ENCODE measurements at regions not wholly inside any gene's neighbourhood (a gene's known extent, or its start where the extent isn't known, plus 50 kb on each side); places are given as distances from the start of the nearest gene placed in this dataset.
"Not testable (repeated sequence)": the region's sequence is repeated elsewhere in the genome, so short reads cannot be mapped to it uniquely, and the experiment has no call there.

DNA sequence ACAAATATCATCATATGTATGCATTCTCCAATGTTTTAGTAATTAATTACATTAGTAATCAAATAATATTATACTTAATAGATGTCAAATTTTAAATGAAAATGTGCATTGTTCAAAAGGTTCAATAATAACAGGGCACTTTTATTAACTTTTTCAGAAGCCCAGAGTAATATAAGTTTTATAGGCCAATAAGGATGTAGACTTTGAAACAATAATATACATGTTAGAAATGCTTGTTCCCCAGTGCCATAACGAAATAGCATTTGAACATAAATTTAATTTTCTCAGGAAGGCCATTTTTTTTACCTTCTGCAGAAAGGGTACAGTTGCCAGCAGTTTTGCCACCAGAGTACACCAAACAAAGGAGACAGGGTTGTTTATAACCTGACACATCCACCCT lies 1133.9 kb upstream of the LRRTM3 start:
- no peak overlapping the region for H3K9ac ChIP-seq (ENCODE audit: low read length in 2 of 2)
- H3K27me3 ChIP-seq (ENCODE audit: control insufficient read depth in 1 of 2, insufficient read depth in 2 of 2, low read length in 2 of 2) = no peaks in the 10 kb centered on the region

DNA sequence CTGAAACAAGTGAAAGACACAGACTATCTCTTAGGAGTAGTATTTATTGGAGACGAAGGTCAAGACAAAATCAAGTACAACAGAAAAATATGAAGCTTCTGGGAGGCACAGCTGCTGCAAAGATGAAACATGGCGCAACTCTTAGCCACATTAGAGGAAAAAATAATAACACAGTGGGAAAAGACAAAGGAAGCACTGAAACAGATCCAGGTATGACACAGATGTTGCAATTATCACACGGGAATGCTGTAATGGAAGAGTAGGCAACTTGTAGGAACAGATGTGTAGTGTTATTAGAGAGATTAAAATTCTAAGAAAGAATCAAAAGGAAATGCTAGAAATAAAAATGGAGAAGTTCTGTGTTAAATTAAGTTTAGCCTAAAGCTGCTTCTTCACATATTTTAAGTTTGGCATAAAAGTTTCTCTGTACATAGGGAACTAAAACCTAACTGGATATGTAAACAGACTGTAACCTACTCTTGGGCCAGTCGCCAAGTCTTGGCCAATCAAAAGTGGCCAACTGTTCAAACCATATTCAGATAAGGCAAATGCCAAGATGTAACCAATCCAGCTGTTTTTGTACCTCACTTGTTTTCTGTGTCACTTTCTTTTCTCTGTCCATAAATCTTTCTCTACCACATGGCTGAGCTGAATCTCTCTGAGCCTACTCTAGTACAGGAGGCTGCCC lies 1132.0 kb upstream of the LRRTM3 start:
- Histone ChIP-seq H3K9ac (ENCODE audit: low read length in 2 of 2) (no peak overlapping the region), H3K27me3 (ENCODE audit: control insufficient read depth in 1 of 2, insufficient read depth in 2 of 2, low read length in 2 of 2) (no peaks in the 10 kb centered on the region), H3K27ac (ENCODE audit: low read length) (no peak overlapping the region), H3K9me3 (ENCODE audit: control insufficient read depth in 2 of 2, low read length in 2 of 2) (no peaks in the 10 kb centered on the region), H3K36me3 (ENCODE audit: control insufficient read depth in 2 of 2, insufficient read depth in 2 of 2, low read length in 2 of 2) (no peaks in the 10 kb centered on the region), H3K4me3 (ENCODE audit: low read length in 2 of 2) (no peak overlapping the region), H3K4me1 (ENCODE audit: control insufficient read depth, insufficient read depth, low read length) (no peaks in the 10 kb centered on the region)

More for the DNA sequence above, 1133.9 kb upstream of the LRRTM3 start:
- Histone ChIP-seq H3K9me3 (ENCODE audit: control insufficient read depth in 2 of 2, low read length in 2 of 2) (no peaks in the 10 kb centered on the region), H3K4me3 (ENCODE audit: low read length in 2 of 2) (no peak overlapping the region), H3K4me1 (ENCODE audit: control insufficient read depth, insufficient read depth, low read length) (no peaks in the 10 kb centered on the region), H3K27ac (ENCODE audit: low read length) (no peak overlapping the region), H3K36me3 (ENCODE audit: control insufficient read depth in 2 of 2, insufficient read depth in 2 of 2, low read length in 2 of 2) (no peaks in the 10 kb centered on the region)

DNA sequence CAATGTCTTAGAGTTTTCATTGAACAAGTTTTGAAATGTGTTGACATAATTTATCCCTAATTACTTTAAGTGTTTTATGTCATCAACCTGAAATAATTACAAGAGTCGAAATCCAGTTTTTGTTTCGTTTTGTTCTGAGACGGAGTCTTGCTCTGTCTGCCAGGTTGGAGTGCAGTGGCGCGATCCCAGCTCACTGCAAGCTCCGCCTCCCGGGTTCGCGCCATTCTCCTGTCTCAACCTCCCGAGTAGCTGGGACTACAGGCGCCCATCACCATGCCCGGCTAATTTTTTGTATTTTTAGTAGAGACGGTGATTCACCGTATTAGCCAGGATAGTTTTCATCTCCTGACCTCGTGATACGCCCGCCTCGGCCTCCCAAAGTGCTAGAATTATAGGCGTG lies 1131.0 kb upstream of the LRRTM3 start:
- H3K4me1 ChIP-seq (ENCODE audit: control insufficient read depth, insufficient read depth, low read length) = not testable (repeated sequence)

DNA sequence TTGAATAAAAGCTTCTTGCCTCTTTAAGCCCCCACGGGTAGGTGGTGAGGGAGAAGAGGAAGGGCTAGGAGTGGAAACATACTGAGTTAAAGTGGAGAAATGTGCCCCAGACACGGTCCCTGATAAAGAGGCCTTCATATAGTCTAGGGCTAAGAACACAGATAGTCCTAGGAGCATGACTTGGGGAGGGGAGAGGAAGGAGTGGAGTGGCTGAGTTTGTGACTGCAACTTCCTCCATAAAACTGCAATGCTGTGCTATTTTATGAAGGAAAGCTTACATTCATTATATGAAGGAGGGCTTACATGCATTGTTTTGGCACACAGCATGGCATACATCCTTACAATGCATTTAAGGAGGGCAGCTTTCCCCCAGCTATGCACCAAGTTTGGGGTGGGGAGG lies 1129.4 kb upstream of the LRRTM3 start:
- Histone ChIP-seq H3K27me3 (ENCODE audit: control insufficient read depth in 1 of 2, insufficient read depth in 2 of 2, low read length in 2 of 2) (no peaks in the 10 kb centered on the region), H3K27ac (ENCODE audit: low read length) (no peak overlapping the region), H3K9ac (ENCODE audit: low read length in 2 of 2) (no peak overlapping the region), H3K36me3 (ENCODE audit: control insufficient read depth in 2 of 2, insufficient read depth in 2 of 2, low read length in 2 of 2) (no peaks in the 10 kb centered on the region), H3K9me3 (ENCODE audit: control insufficient read depth in 2 of 2, low read length in 2 of 2) (no peaks in the 10 kb centered on the region), H3K4me1 (ENCODE audit: control insufficient read depth, insufficient read depth, low read length) (no peaks in the 10 kb centered on the region), H3K4me3 (ENCODE audit: low read length in 2 of 2) (no peak overlapping the region)

More for the DNA sequence above, 1131.0 kb upstream of the LRRTM3 start:
- H3K9me3 ChIP-seq (ENCODE audit: control insufficient read depth in 2 of 2, low read length in 2 of 2); H3K27me3 ChIP-seq (ENCODE audit: control insufficient read depth in 1 of 2, insufficient read depth in 2 of 2, low read length in 2 of 2); H3K9ac ChIP-seq (ENCODE audit: low read length in 2 of 2); H3K4me3 ChIP-seq (ENCODE audit: low read length in 2 of 2); H3K27ac ChIP-seq (ENCODE audit: low read length); H3K36me3 ChIP-seq (ENCODE audit: control insufficient read depth in 2 of 2, insufficient read depth in 2 of 2, low read length in 2 of 2): not testable (repeated sequence)

DNA sequence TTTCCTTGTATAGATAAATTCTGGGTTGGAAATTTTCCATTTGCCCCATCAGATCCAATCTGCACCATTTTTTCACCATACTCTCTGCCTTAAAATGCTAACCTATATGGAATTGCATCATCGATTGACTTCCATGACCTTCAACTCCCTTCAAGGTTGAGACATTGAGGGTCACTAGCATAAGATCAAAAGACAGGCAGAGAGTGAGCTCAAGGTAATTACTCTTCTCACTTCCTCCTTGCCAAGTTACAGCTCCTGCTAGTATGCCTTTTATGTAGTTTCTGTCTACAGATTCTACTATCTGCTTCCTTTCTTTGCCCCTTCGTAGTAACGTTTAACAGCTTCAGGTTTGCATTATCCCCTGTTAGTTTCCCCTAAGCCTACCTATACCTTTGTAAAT lies 1127.7 kb upstream of the LRRTM3 start:
- Histone ChIP-seq H3K4me3 (ENCODE audit: low read length in 2 of 2) (no peak overlapping the region), H3K9ac (ENCODE audit: low read length in 2 of 2) (no peak overlapping the region), H3K9me3 (ENCODE audit: control insufficient read depth in 2 of 2, low read length in 2 of 2) (no peaks in the 10 kb centered on the region), H3K27ac (ENCODE audit: low read length) (no peak overlapping the region), H3K4me1 (ENCODE audit: control insufficient read depth, insufficient read depth, low read length) (no peaks in the 10 kb centered on the region), H3K36me3 (ENCODE audit: control insufficient read depth in 2 of 2, insufficient read depth in 2 of 2, low read length in 2 of 2) (no peaks in the 10 kb centered on the region), H3K27me3 (ENCODE audit: control insufficient read depth in 1 of 2, insufficient read depth in 2 of 2, low read length in 2 of 2) (no peaks in the 10 kb centered on the region)

DNA sequence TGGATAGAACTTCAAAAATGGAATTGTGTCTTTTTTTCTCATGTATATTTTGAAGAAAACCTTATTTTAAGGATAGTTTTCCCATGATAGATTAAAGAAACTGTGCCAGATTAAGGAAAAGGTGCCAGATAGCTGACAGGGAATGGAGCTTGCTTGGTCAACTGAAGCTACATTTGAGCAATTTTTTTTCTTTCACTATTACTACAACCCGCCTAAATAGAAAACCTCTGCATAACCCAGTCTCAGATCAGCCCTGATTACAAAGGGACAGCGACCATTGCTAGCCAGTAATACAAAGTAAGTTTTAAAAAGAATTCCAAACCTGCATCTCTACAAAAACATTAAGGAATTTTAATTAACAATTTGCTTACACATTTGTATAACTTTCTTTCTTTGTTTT lies 1123.4 kb upstream of the LRRTM3 start:
- Histone ChIP-seq H3K4me1 (ENCODE audit: control insufficient read depth, insufficient read depth, low read length) (no peaks in the 10 kb centered on the region), H3K9ac (ENCODE audit: low read length in 2 of 2) (no peak overlapping the region), H3K4me3 (ENCODE audit: low read length in 2 of 2) (no peak overlapping the region), H3K27ac (ENCODE audit: low read length) (no peak overlapping the region), H3K9me3 (ENCODE audit: control insufficient read depth in 2 of 2, low read length in 2 of 2) (no peaks in the 10 kb centered on the region), H3K36me3 (ENCODE audit: control insufficient read depth in 2 of 2, insufficient read depth in 2 of 2, low read length in 2 of 2) (no peaks in the 10 kb centered on the region), H3K27me3 (ENCODE audit: control insufficient read depth in 1 of 2, insufficient read depth in 2 of 2, low read length in 2 of 2) (no peaks in the 10 kb centered on the region)

DNA sequence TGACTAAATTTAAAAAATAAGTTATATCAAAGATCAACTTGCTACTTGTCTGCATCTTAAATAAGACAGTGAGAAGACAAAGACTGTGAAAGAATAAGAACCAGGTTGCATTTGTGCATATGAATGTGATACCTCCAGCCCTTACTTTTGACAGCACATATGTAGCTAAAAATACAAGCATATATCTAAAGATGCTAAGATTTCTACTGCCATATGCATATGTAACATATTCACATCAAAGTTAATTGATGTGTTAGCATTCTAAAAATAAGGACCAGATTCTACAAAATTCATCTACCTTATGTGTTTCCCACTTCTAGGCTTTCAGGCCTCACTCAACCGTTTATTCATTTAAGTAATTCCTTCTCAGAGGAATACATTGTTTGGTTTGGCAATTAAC lies 1120.3 kb upstream of the LRRTM3 start:
- Histone ChIP-seq H3K27ac (ENCODE audit: low read length) (no peak overlapping the region), H3K9me3 (ENCODE audit: control insufficient read depth in 2 of 2, low read length in 2 of 2) (no peaks in the 10 kb centered on the region), H3K9ac (ENCODE audit: low read length in 2 of 2) (no peak overlapping the region), H3K4me3 (ENCODE audit: low read length in 2 of 2) (no peak overlapping the region), H3K27me3 (ENCODE audit: control insufficient read depth in 1 of 2, insufficient read depth in 2 of 2, low read length in 2 of 2) (no peaks in the 10 kb centered on the region), H3K4me1 (ENCODE audit: control insufficient read depth, insufficient read depth, low read length) (no peaks in the 10 kb centered on the region), H3K36me3 (ENCODE audit: control insufficient read depth in 2 of 2, insufficient read depth in 2 of 2, low read length in 2 of 2) (no peaks in the 10 kb centered on the region)

DNA sequence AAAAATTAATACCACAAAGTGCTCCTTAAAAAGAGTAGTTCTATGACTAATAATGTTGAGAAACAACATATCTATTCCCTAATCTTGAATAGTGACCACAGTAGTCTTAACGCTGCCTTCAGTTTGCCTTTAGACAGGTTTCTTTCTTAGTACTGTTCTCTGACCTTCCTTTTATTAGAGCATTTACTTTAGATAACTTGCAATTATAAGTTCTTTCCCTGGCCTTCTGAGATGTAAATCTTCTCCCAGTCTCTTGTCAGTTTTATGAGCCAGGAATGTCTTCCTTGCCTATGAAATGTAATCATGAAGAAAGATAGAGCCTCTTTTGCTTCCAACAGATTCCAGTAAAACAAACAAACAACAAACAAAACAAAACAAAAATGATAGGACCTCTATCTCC lies 1119.8 kb upstream of the LRRTM3 start:
- H3K27me3 ChIP-seq (ENCODE audit: control insufficient read depth in 1 of 2, insufficient read depth in 2 of 2, low read length in 2 of 2) = no peaks in the 10 kb centered on the region
- no peaks in the 10 kb centered on the region for H3K36me3 ChIP-seq (ENCODE audit: control insufficient read depth in 2 of 2, insufficient read depth in 2 of 2, low read length in 2 of 2)
- no peak overlapping the region for H3K27ac ChIP-seq (ENCODE audit: low read length)
- no peak overlapping the region for H3K9ac ChIP-seq (ENCODE audit: low read length in 2 of 2)
- H3K4me1 ChIP-seq (ENCODE audit: control insufficient read depth, insufficient read depth, low read length) = no peaks in the 10 kb centered on the region
- no peaks in the 10 kb centered on the region for H3K9me3 ChIP-seq (ENCODE audit: control insufficient read depth in 2 of 2, low read length in 2 of 2)
- H3K4me3 ChIP-seq (ENCODE audit: low read length in 2 of 2) = no peak overlapping the region

DNA sequence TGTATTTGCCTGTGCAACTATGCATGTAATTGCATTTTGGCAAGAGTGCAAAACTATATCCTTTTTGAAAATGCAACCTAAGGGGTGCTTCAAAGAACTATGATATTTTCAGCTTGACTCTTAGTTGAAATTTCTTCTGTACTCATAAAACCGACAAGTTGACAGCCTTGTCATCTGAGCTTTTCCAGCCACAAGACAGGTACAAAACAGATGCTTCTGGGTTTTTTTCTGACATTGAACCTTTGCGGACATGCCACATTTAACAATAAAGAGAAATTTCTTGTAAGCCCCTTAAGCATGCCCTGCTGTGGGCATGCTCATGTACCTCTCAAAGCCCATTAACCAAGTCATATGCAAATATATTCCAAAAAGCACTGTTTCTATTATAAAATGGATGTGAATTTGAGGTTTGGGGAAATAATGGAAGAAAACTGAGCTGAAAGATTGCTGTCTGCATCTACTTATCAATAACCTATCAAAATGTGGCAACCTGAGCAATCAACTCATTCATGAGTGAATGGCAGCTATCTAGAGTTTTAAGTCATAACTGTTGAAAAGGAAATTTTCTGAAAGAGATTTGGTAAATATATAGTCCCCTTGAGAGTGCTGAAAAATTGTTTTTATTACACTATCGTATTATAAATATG lies 1117.0 kb upstream of the LRRTM3 start:
- no peaks in the 10 kb centered on the region for H3K4me1 ChIP-seq (ENCODE audit: control insufficient read depth, insufficient read depth, low read length)
- H3K9me3 ChIP-seq (ENCODE audit: control insufficient read depth in 2 of 2, low read length in 2 of 2) = no peaks in the 10 kb centered on the region
- H3K9ac ChIP-seq (ENCODE audit: low read length in 2 of 2) = no peak overlapping the region
- no peak overlapping the region for H3K4me3 ChIP-seq (ENCODE audit: low read length in 2 of 2)
- no peaks in the 10 kb centered on the region for H3K27me3 ChIP-seq (ENCODE audit: control insufficient read depth in 1 of 2, insufficient read depth in 2 of 2, low read length in 2 of 2)
- H3K36me3 ChIP-seq (ENCODE audit: control insufficient read depth in 2 of 2, insufficient read depth in 2 of 2, low read length in 2 of 2) = no peaks in the 10 kb centered on the region
- H3K27ac ChIP-seq (ENCODE audit: low read length) = no peak overlapping the region

DNA sequence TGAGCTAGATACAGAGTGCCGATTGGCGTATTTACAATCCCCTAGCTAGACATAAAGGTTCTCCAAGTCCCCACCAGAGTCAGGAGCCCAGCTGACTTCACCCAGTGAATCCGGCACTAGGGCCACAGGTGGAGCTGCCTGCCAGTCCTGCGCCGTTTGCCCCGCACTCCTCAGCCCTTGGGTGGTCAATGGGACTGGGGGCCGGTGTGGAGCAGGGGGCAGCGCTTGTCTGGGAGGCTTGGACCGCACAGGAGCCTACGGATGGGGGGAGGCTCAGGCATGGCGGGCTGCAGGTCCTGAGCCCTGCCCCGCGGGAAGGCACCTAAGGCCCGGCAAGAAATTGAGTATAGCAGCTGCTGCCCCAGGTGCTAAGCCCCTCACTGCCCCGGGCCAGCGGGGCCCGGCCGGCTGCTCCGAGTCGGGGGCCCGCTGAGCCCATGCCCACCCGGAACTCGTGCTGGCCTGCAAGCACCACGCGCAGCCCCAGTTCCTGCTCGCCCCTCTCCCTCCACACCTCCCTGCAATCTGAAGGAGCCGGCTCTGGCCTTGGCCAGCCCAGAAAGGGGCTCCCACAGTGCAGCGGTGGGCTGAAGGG lies 1113.8 kb upstream of the LRRTM3 start:
- H3K4me1 ChIP-seq (ENCODE audit: control insufficient read depth, insufficient read depth, low read length) = no peaks in the 10 kb centered on the region
- H3K9ac ChIP-seq (ENCODE audit: low read length in 2 of 2) = no peak overlapping the region
- H3K27ac ChIP-seq (ENCODE audit: low read length) = no peak overlapping the region
- no peak overlapping the region for H3K4me3 ChIP-seq (ENCODE audit: low read length in 2 of 2)
- no peaks in the 10 kb centered on the region for H3K27me3 ChIP-seq (ENCODE audit: control insufficient read depth in 1 of 2, insufficient read depth in 2 of 2, low read length in 2 of 2)
- no peaks in the 10 kb centered on the region for H3K36me3 ChIP-seq (ENCODE audit: control insufficient read depth in 2 of 2, insufficient read depth in 2 of 2, low read length in 2 of 2)
- no peaks in the 10 kb centered on the region for H3K9me3 ChIP-seq (ENCODE audit: control insufficient read depth in 2 of 2, low read length in 2 of 2)

DNA sequence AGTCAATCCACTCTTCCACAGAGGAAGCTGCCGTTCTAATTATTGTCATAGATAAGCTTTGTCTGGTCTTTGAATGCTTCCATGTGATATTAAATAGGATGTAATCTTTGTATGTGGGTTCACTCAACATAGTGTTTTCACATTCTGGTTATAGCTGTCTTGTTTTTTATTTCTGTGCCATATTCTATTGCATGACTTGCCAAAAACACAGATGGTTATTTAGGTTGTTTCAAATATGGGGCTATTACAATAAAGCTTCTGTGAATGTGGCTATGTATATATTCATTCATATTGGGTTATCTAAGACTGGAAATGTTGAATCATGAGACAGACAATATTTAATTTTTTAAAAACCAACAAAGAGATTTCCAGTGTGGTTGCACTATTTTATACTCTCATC lies 1109.3 kb upstream of the LRRTM3 start:
- H3K27ac ChIP-seq (ENCODE audit: low read length) = no peak overlapping the region
- H3K4me3 ChIP-seq (ENCODE audit: low read length in 2 of 2) = no peak overlapping the region
- H3K4me1 ChIP-seq (ENCODE audit: control insufficient read depth, insufficient read depth, low read length) = no peaks in the 10 kb centered on the region
- H3K27me3 ChIP-seq (ENCODE audit: control insufficient read depth in 1 of 2, insufficient read depth in 2 of 2, low read length in 2 of 2) = no peaks in the 10 kb centered on the region
- no peaks in the 10 kb centered on the region for H3K36me3 ChIP-seq (ENCODE audit: control insufficient read depth in 2 of 2, insufficient read depth in 2 of 2, low read length in 2 of 2)
- no peak overlapping the region for H3K9ac ChIP-seq (ENCODE audit: low read length in 2 of 2)
- H3K9me3 ChIP-seq (ENCODE audit: control insufficient read depth in 2 of 2, low read length in 2 of 2) = no peaks in the 10 kb centered on the region

Data from stomach smooth muscle (tissue), 2 donors.